Right lobe of liver (tissue), 4 donors: ENCODE measurements at regions not wholly inside any gene's neighbourhood (a gene's known extent, or its start where the extent isn't known, plus 50 kb on each side); places are given as distances from the start of the nearest gene placed in this dataset.

ENCODE experiments used
- POLR2A ChIP-seq: fragments of 450-650 bp; IDR thresholded peaks from one replicate; pipeline ENCODE4 v1.6.1; 2017; ENCODE audit warnings: antibody characterized with exemption, mild to moderate bottlenecking
- TF ChIP-seq, protein P1 (sequence below), 4 donors: fragments of 200-600 bp in 3 of 4; fragments of 450-650 bp in 1 of 4; IDR thresholded peaks; one replicate each; pipeline versions ENCODE4 v1.5.1 to v1.8.0; 2016 to 2022; ENCODE audit warnings: antibody characterized with exemption in 4 of 4, mild to moderate bottlenecking in 2 of 4
- donor health status: DM: no; HTN: no; CAD: no.
- donor health status: DM: no; HTN: no; CAD: no.
- donor health status: DM: no; HTN: yes; CAD: no.

DNA sequence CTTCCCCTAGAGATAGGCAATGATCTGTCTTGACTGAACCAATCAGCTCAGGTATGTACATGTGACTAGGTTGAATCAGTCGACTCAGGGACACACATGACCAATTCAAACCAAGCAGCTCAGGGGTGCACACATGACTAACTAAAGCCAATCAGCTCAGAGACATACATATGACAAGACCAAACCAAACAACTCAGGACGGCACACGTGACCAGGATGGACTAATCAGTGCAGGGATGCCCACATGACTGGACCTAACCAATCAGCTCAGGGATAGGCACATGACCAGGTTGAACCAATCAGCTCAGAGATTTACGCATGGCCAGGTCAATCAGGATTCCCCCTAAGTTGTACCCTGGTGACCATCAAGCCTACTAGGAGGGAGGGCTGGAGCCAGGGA lies 310.3 kb downstream of the CDH26 start:
- TF ChIP-seq POLR2A: no peak
- TF ChIP-seq, protein P1, sequence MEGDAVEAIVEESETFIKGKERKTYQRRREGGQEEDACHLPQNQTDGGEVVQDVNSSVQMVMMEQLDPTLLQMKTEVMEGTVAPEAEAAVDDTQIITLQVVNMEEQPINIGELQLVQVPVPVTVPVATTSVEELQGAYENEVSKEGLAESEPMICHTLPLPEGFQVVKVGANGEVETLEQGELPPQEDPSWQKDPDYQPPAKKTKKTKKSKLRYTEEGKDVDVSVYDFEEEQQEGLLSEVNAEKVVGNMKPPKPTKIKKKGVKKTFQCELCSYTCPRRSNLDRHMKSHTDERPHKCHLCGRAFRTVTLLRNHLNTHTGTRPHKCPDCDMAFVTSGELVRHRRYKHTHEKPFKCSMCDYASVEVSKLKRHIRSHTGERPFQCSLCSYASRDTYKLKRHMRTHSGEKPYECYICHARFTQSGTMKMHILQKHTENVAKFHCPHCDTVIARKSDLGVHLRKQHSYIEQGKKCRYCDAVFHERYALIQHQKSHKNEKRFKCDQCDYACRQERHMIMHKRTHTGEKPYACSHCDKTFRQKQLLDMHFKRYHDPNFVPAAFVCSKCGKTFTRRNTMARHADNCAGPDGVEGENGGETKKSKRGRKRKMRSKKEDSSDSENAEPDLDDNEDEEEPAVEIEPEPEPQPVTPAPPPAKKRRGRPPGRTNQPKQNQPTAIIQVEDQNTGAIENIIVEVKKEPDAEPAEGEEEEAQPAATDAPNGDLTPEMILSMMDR (IDR thresholded peaks at IDR 0.05): no peak
